ENCODE measurements at regions not wholly inside any gene's neighbourhood (a gene's known extent, or its start where the extent isn't known, plus 50 kb on each side); places are given as distances from the start of the nearest gene placed in this dataset.

- no peak for TF ChIP-seq CTCF (IDR thresholded peaks at IDR 0.05)
- no peak for TF ChIP-seq POLR2A (IDR thresholded peaks at IDR 0.05)
- Histone ChIP-seq H3K27me3 (no peaks in the 10 kb centered on the region), H3K4me1 (no peaks in the 10 kb centered on the region), H3K4me3 (no peak overlapping the region), H3K9me3 (no peaks in the 10 kb centered on the region), H3K27ac (no peak overlapping the region), H3K36me3 (ENCODE audit: low read depth, missing control alignments) (no peaks in the 10 kb centered on the region)
- intact Hi-C loops (cut with DNase I; ENCODE audit: low total_unique reads) = no loop called here
- WGBS, 2 donors = 84 to 90% methylated on average over 4 of the region's 4 CpGs
- no peak for DNase-seq
These were observed 105.6 kb upstream of the HES1 start for GRCh38 chr3:194030372-194030771.

DNA sequence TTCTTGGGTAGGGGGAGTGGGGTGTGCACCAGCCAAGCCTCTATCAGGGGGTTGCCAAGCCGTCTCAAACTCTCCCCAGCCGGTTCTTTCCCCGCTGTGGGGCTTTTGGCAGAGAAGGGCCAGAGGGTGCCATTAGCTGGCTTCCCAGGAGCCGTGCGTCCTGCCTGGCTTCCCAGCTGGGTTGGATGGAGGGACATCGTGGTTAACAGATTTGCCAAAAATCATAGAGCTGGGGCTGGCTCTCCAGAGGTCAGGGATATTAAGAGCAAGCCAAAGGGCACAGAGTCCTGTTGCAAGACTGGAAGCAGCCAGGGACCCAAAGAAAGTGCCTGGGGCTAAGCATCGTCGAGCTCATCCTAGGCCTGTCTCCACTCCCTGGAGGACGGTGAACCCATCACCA is 104.6 kb upstream of the HES1 start:
- Histone ChIP-seq H3K36me3 (ENCODE audit: low read depth, missing control alignments) (no peaks in the 10 kb centered on the region), H3K4me3 (no peak overlapping the region), H3K9me3 (no peaks in the 10 kb centered on the region), H3K4me1 (no peaks in the 10 kb centered on the region), H3K27ac (no peak overlapping the region), H3K27me3 (no peaks in the 10 kb centered on the region)
- intact Hi-C loops (cut with DNase I; ENCODE audit: low total_unique reads) = no loop called here
- TF ChIP-seq CTCF (IDR thresholded peaks at IDR 0.05) (no peak), POLR2A (IDR thresholded peaks at IDR 0.05) (no peak)
- DNase-seq = no peak
- WGBS, 2 donors = 89 to 91% methylated on average over 9 of the region's 9 CpGs

GRCh38 chr3:194031867-194032635 is 103.9 kb upstream of the HES1 start:
- Histone ChIP-seq H3K27ac (no peak overlapping the region), H3K27me3 (no peaks in the 10 kb centered on the region), H3K36me3 (ENCODE audit: low read depth, missing control alignments) (no peaks in the 10 kb centered on the region), H3K4me1 (no peaks in the 10 kb centered on the region), H3K4me3 (no peak overlapping the region), H3K9me3 (no peaks in the 10 kb centered on the region)
- no peak for DNase-seq
- 87 to 88% methylated on average over 11 to 12 of the region's 12 CpGs for WGBS, 2 donors
- no peak for TF ChIP-seq CTCF (IDR thresholded peaks at IDR 0.05)
- TF ChIP-seq POLR2A (IDR thresholded peaks at IDR 0.05) = no peak
- intact Hi-C loops (cut with DNase I; ENCODE audit: low total_unique reads) = no loop called here

GRCh38 chr3:194032828-194033435 is 103.0 kb upstream of the HES1 start:
- TF ChIP-seq CTCF (IDR thresholded peaks at IDR 0.05) (no peak), POLR2A (IDR thresholded peaks at IDR 0.05) (no peak)
- no peaks in the 10 kb centered on the region for H3K9me3 ChIP-seq
- intact Hi-C loops (cut with DNase I; ENCODE audit: low total_unique reads) = no loop called here
- no peaks in the 10 kb centered on the region for H3K36me3 ChIP-seq (ENCODE audit: low read depth, missing control alignments)
- no peaks in the 10 kb centered on the region for H3K4me1 ChIP-seq
- no peak overlapping the region for H3K4me3 ChIP-seq
- H3K27ac ChIP-seq = no peak overlapping the region
- no peak for DNase-seq
- 80 to 88% methylated on average over 9 of the region's 9 CpGs for WGBS, 2 donors
- H3K27me3 ChIP-seq = no peaks in the 10 kb centered on the region
